GM19452 (cell line): ENCODE measurements at regions not wholly inside any gene's neighbourhood (a gene's known extent, or its start where the extent isn't known, plus 50 kb on each side); places are given as distances from the start of the nearest gene placed in this dataset.
"Not testable (repeated sequence)": the region's sequence is repeated elsewhere in the genome, so short reads cannot be mapped to it uniquely, and the experiment has no call there.

Source experiments
- ATAC-seq: cut with Tn5 transposase; IDR thresholded peaks from one replicate; pipeline ENCODE4 v1.9.1; 2021; ENCODE audit not compliant: unreplicated experiment

DNA sequence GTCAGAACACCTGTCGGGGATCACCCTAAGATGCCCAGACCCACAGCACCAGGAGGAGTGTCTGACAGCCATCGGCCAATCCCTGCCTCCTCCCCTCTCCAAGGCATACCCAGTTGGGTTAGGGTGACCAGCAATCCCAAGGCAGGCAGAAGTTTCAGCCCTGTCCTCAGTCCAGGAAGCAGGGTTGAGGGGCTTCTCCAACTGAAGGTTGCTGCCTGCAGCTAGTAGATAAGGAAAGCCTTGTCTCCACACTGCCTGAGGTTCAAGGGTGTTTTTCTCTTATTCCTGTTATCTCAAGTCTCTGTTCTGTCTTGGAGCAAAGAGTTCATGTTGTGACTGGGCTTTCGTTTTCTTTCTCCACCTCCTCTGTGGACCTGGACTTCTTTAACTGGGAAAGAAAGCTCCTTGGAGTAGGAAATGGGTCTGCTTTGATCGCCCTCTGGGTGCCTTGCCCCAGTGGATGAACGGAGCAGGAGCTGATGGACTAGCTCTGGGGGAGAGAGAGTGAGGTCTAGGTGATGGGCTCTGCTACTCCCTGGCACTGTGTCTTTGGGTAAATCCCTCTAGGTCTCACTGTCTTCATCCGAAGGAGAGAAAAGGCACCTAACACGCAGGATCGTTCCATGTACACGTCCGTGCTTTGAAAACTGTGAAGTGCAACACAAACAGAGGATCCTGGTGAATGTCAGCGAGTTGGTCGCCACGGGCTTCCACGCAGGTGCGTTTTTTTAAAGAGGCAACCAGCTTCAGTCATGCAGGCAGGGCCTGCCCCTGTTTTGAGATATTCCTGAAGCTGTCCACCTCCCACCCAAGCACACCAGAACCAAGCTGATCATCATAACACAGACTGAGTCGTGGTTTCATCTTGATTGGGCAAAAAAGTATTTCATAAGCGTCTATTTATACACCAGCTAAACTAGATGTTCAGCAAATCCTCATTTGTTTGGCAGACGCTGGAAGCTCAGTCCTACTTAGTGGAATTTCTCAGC is 52.5 kb upstream of the FOXN3 start:
- no peak for ATAC-seq

DNA sequence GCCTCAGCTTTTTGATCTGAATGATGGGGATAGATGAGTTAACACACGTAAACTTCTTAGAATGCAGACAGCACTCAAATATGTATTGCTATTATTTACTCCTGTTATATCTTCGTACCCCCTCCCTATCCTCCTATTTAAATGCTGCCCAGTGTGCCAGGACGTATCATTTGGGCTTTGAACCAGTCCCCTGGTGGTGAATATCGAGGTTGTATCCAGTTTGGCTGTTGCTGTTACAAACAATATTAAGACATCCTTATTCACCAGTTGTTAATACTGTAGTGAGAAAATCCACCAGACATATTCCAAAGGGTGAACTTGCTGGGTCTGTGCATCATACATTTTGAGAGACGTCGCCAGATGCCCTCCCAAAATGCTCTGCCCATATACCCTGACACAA is 51.5 kb upstream of the FOXN3 start:
- ATAC-seq, result no peak

DNA sequence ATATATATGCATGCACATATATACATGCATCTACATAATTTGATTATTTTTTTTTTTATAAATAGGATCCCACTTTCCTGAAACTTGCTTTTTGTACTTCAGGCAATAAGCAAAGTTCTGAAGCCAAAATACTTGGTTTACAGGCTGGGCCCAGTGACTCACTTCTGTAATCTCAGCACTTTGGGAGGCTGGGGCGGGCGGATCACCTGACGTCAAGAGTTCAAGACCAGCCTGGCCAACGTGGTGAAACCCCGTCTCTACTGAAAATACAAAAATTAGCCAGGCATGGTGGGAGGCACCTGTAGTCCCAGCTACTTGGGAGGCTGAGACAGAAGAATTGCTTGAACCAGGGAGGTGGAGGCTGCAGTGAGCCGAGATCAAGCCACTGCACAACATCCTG is 51.0 kb upstream of the FOXN3 start:
- ATAC-seq, result not testable (repeated sequence)

DNA sequence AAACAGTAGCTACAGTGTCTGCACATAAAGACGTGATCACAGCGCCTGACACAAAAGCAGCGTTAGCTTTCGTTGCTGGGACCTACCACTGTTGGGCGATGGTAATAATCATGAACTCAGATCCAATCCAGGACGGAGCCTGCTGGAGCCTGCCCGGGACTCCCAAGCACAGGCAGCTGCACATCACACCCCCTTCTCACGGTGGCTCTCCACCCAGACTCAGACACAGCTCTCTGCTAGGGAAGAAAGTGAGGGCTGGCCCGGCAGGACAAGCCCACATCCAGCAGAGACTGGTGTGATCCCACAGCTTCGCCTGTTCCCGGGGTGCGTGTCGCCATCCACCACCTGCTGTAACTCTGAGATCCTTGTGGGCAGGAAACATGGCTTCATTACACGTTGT is 49.9 kb upstream of the FOXN3 start:
- ATAC-seq, result no peak
